GM12873 (cell line): ENCODE measurements at regions not wholly inside any gene's neighbourhood (a gene's known extent, or its start where the extent isn't known, plus 50 kb on each side); places are given as distances from the start of the nearest gene placed in this dataset.

Experiments
- CTCF ChIP-seq: IDR thresholded peaks from 2 replicates; pipeline ENCODE4 v1.5.1; 2012; ENCODE audit warnings: low read depth, mild to moderate bottlenecking, moderate library complexity, low read length, control low read depth; ENCODE audit not compliant: insufficient read depth; ENCODE audit errors: missing control alignments

GRCh38 chr10:4057725-4058513, 272.9 kb upstream of the KLF6 start:
- TF ChIP-seq CTCF = no peak

GRCh38 chr10:4057021-4057420, 272.0 kb upstream of the KLF6 start:
- TF ChIP-seq CTCF = no peak

GRCh38 chr10:4054656-4055435, 269.8 kb upstream of the KLF6 start:
- TF ChIP-seq CTCF = no peak

GRCh38 chr10:4053940-4054339, 268.9 kb upstream of the KLF6 start:
- no peak for TF ChIP-seq CTCF

GRCh38 chr10:4051641-4052151, 266.7 kb upstream of the KLF6 start:
- no peak for TF ChIP-seq CTCF

GRCh38 chr10:4051011-4051640, 266.1 kb upstream of the KLF6 start:
- TF ChIP-seq CTCF = no peak

GRCh38 chr10:4050061-4050460, 265.1 kb upstream of the KLF6 start:
- TF ChIP-seq CTCF = no peak
